Stimulated activated naive CD8-positive, alpha-beta T cell treated with anti-CD3 and anti-CD28 coated beads, Interleukin-15, amount 100 ng/mL, for 72 hours (primary cell): ENCODE measurements at regions not wholly inside any gene's neighbourhood (a gene's known extent, or its start where the extent isn't known, plus 50 kb on each side); places are given as distances from the start of the nearest gene placed in this dataset.
"Not testable (repeated sequence)": the region's sequence is repeated elsewhere in the genome, so short reads cannot be mapped to it uniquely, and the experiment has no call there.

Experiments
- ATAC-seq: fragments of 150-1000 bp; cut with Tn5 transposase; 2 replicates; pipeline ENCODE4 v1.10.0; 2021; ENCODE audit warnings: mild to moderate bottlenecking, moderate library complexity
- DNase-seq, 2 donors: peaks; one replicate each; pipeline ENCODE4 v3.0.0; 2021 to 2022
- H3K27ac Mint-ChIP-seq, 2 donors: one replicate each; pipeline ENCODE4 v1.8.0; 2022; ENCODE audit warnings: mild to moderate bottlenecking in 2 of 2, mixed read lengths in 2 of 2, moderate library complexity in 2 of 2
- H3K27me3 Mint-ChIP-seq: one replicate; pipeline ENCODE4 v1.8.0; 2022; ENCODE audit warnings: mixed read lengths
- H3K4me1 Mint-ChIP-seq: one replicate; pipeline ENCODE4 v1.8.0; 2022; ENCODE audit warnings: mild to moderate bottlenecking, mixed read lengths
- H3K4me3 Mint-ChIP-seq, 2 donors: one replicate each; pipeline ENCODE4 v1.8.0; 2022; ENCODE audit warnings: mild to moderate bottlenecking in 2 of 2, mixed read lengths in 2 of 2, moderate library complexity in 1 of 2
- H3K9me3 Mint-ChIP-seq, 2 donors: one replicate each; pipeline ENCODE4 v1.8.0; 2022; ENCODE audit warnings: mixed read lengths in 2 of 2

DNA sequence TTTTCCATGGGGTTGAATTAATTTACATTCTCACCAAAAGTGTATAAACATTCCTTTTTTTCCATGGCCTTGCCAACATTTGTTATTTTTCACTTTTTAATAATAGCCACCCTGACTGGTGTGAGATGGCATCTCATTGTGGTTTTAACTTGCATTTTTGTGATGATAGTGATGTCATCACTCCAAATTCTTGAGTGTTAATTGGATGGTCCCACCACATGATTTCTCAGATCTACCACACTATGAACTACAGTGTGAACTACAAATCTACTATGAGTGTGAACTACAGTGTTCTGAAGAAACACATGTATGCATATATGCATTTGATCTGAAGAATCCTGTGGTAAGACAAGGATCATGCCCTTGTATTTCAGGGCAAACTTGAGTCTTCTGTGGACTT lies 340.1 kb downstream of the ABCC12 start:
- no peak for DNase-seq
- peaks cover 11 to 40% of the 10 kb centered on the region in 2 donors for H3K9me3 Mint-ChIP-seq
- no peaks in the 10 kb centered on the region for H3K4me1 Mint-ChIP-seq
- no peak for ATAC-seq
- no peak overlapping the region for H3K4me3 Mint-ChIP-seq
- H3K27me3 Mint-ChIP-seq, result no peaks in the 10 kb centered on the region
- no peak overlapping the region for H3K27ac Mint-ChIP-seq

DNA sequence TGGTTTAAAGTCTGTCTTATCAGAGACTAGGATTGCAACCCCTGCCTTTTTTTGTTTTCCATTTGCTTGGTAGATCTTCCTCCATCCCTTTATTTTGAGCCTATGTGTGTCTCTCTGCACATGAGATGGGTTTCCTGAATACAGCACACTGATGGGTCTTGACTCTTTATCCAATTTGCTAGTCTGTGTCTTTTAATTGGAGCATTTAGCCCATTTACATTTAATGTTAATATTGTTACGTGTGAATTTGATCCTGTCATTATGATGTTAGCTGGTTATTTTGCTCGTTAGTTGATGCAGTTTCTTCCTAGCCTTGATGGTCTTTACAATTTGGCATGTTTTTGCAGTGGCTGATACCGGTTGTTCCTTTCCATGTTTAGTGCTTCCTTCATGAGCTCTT lies 344.0 kb downstream of the ABCC12 start:
- not testable (repeated sequence) for H3K27ac Mint-ChIP-seq, H3K4me3 Mint-ChIP-seq, H3K27me3 Mint-ChIP-seq, DNase-seq, H3K4me1 Mint-ChIP-seq, ATAC-seq
- H3K9me3 Mint-ChIP-seq, result peaks cover 16 to 49% of the 10 kb centered on the region in 2 donors

DNA sequence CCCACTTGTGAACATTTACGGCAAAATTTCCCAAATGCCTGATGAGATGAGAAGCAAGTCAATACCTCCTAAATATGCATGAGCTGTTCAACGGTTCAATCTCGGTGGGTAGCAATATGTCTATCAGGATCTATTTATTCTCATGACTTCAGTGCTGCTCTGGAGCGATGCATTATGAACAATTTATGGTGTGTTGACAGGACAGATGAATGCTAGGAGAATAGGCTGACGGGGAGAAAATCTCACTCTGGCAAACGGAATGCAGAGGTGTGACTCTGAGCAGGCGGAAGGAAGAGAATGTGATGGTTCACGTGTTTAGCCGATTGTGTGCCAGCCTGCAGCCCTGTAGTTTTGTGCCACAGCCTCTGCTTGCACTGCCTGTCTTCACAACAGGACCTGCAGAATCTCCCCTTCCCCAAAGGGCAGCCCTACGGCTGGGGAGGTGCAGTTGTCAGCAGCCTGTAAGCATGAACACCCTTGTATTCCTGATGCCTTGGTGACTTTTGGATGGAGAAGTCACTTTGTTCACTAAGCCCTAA lies 345.2 kb downstream of the PHKB start:
- Mint-ChIP-seq H3K4me1 (no peaks in the 10 kb centered on the region), H3K9me3 (peaks cover 5 to 14% of the 10 kb centered on the region in 2 donors)
- DNase-seq, result no peak

GRCh38 chr16:47787696-47788095 lies 326.6 kb downstream of the PHKB start:
- Mint-ChIP-seq H3K27me3 (no peaks in the 10 kb centered on the region), H3K4me1 (no peaks in the 10 kb centered on the region), H3K4me3 (no peak overlapping the region), H3K9me3 (peaks cover 0 to 28% of the 10 kb centered on the region in 2 donors), H3K27ac (no peak overlapping the region)
- ATAC-seq (no peak), DNase-seq (no peak)

More for the DNA sequence above, 345.2 kb downstream of the PHKB start:
- no peak for ATAC-seq
- no peak overlapping the region for H3K4me3 Mint-ChIP-seq
- H3K27ac Mint-ChIP-seq, result no peak overlapping the region
- H3K27me3 Mint-ChIP-seq, result peaks cover 6% of the 10 kb centered on the region

DNA sequence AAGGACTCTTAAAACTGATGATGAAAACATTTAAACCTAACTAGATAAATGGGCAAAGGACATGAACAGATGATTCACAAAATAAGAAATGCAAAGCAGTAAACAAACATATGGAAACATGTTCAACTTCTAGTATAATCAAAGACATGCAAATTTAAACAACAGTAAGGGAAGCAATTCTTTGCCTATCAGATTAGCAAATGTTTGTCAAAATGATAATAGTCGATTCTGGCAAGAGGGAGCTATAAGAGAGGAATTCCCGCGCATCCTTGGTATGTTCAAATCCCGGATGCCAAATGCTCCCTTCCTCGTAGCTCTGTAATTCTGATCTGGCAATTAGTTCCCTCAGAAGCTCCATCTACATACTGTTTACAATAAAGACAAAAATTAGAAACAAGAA lies 320.5 kb downstream of the PHKB start:
- Mint-ChIP-seq H3K27me3 (no peaks in the 10 kb centered on the region), H3K9me3 (peaks cover 6 to 8% of the 10 kb centered on the region in 2 donors), H3K4me3 (no peak overlapping the region), H3K4me1 (peaks cover 21% of the 10 kb centered on the region), H3K27ac (no peak overlapping the region)
- no peak for ATAC-seq
- DNase-seq, result no peak

- H3K4me3 Mint-ChIP-seq, result peak overlapping the region in 1 of 2 donors; percentile 83
- peaks cover 21% of the 10 kb centered on the region for H3K4me1 Mint-ChIP-seq
- ATAC-seq (no peak), DNase-seq (no peak)
- no peaks in the 10 kb centered on the region for H3K27me3 Mint-ChIP-seq
- H3K9me3 Mint-ChIP-seq, result peaks cover 6 to 13% of the 10 kb centered on the region in 2 donors
- H3K27ac Mint-ChIP-seq, result no peak overlapping the region
Observed at GRCh38 chr16:47780213-47780875, 319.2 kb downstream of the PHKB start.

- DNase-seq (peak; percentile 9 to 10), ATAC-seq (peak; percentile 80)
- Mint-ChIP-seq H3K4me3 (peak overlapping the region; percentile 83 to 84), H3K27me3 (no peaks in the 10 kb centered on the region), H3K4me1 (peaks cover 21% of the 10 kb centered on the region), H3K9me3 (peaks cover 6 to 13% of the 10 kb centered on the region in 2 donors), H3K27ac (peak overlapping the region; percentile 87 to 96)
Observed at GRCh38 chr16:47779201-47780016, 318.3 kb downstream of the PHKB start.

GRCh38 chr16:47778106-47778801 lies 317.1 kb downstream of the PHKB start:
- Mint-ChIP-seq H3K9me3 (peaks cover 14 to 19% of the 10 kb centered on the region in 2 donors), H3K27ac (no peak overlapping the region), H3K4me3 (no peak overlapping the region), H3K4me1 (peaks cover 21% of the 10 kb centered on the region), H3K27me3 (no peaks in the 10 kb centered on the region)
- DNase-seq, result no peak
- no peak for ATAC-seq

DNA sequence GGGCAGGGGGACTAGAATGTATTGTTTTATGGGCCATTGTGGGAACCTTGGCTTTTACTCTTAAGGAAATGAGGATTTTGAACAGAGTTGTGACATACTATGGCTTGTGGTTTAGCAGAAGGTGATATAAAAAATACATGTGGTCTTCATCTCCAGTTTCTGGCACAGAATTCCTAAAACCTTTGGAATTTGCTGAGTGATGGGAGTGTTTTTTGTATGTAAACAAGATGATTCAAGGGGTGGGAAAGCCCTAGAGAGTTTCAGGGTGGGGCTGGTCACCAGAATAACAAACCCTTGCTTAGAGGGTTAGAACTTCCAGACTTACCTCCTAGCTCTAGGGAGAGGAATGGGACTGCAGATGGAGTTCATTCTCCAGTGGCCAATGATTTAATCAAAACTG lies 316.1 kb downstream of the PHKB start:
- no peak overlapping the region for H3K27ac Mint-ChIP-seq
- ATAC-seq, result no peak
- peaks cover 21% of the 10 kb centered on the region for H3K4me1 Mint-ChIP-seq
- DNase-seq, result no peak
- peaks cover 8% of the 10 kb centered on the region for H3K27me3 Mint-ChIP-seq
- H3K4me3 Mint-ChIP-seq, result no peak overlapping the region
- peaks cover 19 to 24% of the 10 kb centered on the region in 2 donors for H3K9me3 Mint-ChIP-seq

DNA sequence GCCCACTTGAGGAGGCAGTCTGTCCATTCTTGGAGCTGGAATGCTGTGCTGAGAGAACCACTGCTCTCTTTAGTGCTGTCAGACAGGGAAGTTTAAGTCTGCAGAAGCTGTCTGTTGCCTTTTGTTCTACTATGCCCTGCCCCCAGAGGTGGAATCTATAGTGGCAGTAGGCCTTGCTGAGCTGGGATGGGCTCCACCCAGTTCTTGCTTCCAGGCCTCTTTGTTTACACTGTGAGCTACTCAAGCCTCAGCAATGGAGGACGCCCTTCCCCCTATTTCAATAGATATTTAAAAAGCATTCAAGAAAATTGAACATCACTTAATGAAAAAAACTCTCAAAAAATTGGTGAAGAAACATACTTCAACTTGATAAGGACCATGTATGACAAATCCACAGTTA lies 313.5 kb downstream of the PHKB start:
- H3K4me3 Mint-ChIP-seq, result no peak overlapping the region
- ATAC-seq (no peak), DNase-seq (no peak)
- peaks cover 16 to 31% of the 10 kb centered on the region in 2 donors for H3K9me3 Mint-ChIP-seq
- peaks cover 13% of the 10 kb centered on the region for H3K27me3 Mint-ChIP-seq
- peaks cover 16% of the 10 kb centered on the region for H3K4me1 Mint-ChIP-seq
- no peak overlapping the region for H3K27ac Mint-ChIP-seq

- Mint-ChIP-seq H3K4me3 (no peak overlapping the region), H3K4me1 (no peaks in the 10 kb centered on the region), H3K27me3 (peaks cover 7% of the 10 kb centered on the region), H3K27ac (no peak overlapping the region), H3K9me3 (no peaks in the 10 kb centered on the region)
- DNase-seq (no peak), ATAC-seq (no peak)
Observed at GRCh38 chr16:47753659-47754058, 292.5 kb downstream of the PHKB start.
